CD4-positive, alpha-beta T cell treated with Interleukin-15 for 4 hours (primary cell): ENCODE measurements at regions not wholly inside any gene's neighbourhood (a gene's known extent, or its start where the extent isn't known, plus 50 kb on each side); places are given as distances from the start of the nearest gene placed in this dataset.

Experiments
- DNase-seq: peaks from one replicate; pipeline ENCODE4 v3.0.0-alpha.2; 2020; ENCODE audit warnings: low spot score

GRCh38 chr6:21997119-21998037, 299.5 kb downstream of the PRL start:
- DNase-seq = no peak

GRCh38 chr6:21998582-21998981, 298.3 kb downstream of the PRL start:
- DNase-seq = no peak

GRCh38 chr6:21999012-21999528, 297.8 kb downstream of the PRL start:
- no peak for DNase-seq

GRCh38 chr6:21999741-22000140, 297.1 kb downstream of the PRL start:
- DNase-seq = no peak

- DNase-seq = no peak
These were observed 295.3 kb downstream of the PRL start for GRCh38 chr6:22001396-22002027.

GRCh38 chr6:22003287-22003686, 293.5 kb downstream of the PRL start:
- no peak for DNase-seq

- no peak for DNase-seq
These were observed 290.0 kb downstream of the PRL start for GRCh38 chr6:22006795-22007194.

- DNase-seq = no peak
These were observed 289.4 kb downstream of the PRL start for GRCh38 chr6:22007469-22007868.

- DNase-seq = no peak
These were observed 288.5 kb downstream of the PRL start for GRCh38 chr6:22008248-22008836.

- DNase-seq = no peak
These were observed 286.7 kb downstream of the PRL start for GRCh38 chr6:22010102-22010501.

- DNase-seq = no peak
These were observed 281.6 kb downstream of the PRL start for GRCh38 chr6:22015216-22015615.

GRCh38 chr6:22015944-22016343, 280.9 kb downstream of the PRL start:
- no peak for DNase-seq

GRCh38 chr6:22017272-22017671, 279.6 kb downstream of the PRL start:
- no peak for DNase-seq

GRCh38 chr6:22017766-22018165, 279.1 kb downstream of the PRL start:
- DNase-seq = no peak

- no peak for DNase-seq
These were observed 277.0 kb downstream of the PRL start for GRCh38 chr6:22019857-22020256.

GRCh38 chr6:22020299-22021003, 276.4 kb downstream of the PRL start:
- no peak for DNase-seq

GRCh38 chr6:22021966-22022365, 274.9 kb downstream of the PRL start:
- no peak for DNase-seq

- DNase-seq = no peak
These were observed 272.9 kb downstream of the PRL start for GRCh38 chr6:22023937-22024336.

- no peak for DNase-seq
These were observed 271.8 kb downstream of the PRL start for GRCh38 chr6:22024973-22025467.

- peak; percentile 1 for DNase-seq
These were observed 271.2 kb downstream of the PRL start for GRCh38 chr6:22025468-22026163.

GRCh38 chr6:22026164-22026678, 270.6 kb downstream of the PRL start:
- no peak for DNase-seq
